Glomerular visceral epithelial cell (primary cell): ENCODE measurements at regions not wholly inside any gene's neighbourhood (a gene's known extent, or its start where the extent isn't known, plus 50 kb on each side); places are given as distances from the start of the nearest gene placed in this dataset.

Experiments
- DNase-seq: peaks from one replicate; pipeline ENCODE4 v3.0.0-alpha.2; 2016; ENCODE audit errors: extremely low spot score

DNA sequence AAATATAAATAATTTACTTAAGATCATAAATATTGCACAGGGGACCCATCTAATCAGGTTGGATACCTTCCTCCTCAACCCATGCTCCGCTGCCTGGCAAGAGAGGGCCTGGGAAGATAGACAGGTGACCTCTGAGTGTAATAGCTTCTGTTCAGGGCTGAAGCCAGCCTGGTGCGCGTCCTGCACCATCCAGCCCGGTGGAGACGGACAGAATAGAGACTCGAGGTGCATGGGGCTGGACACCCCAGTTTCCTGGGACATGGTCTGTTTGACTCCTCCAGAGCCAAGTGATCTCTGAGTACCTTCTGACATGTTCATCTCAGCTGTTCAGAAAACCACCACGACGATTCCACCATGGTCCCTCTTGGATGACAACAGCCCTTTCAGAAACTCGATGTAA, 209.3 kb upstream of the MYT1L start:
- no peak for DNase-seq

DNA sequence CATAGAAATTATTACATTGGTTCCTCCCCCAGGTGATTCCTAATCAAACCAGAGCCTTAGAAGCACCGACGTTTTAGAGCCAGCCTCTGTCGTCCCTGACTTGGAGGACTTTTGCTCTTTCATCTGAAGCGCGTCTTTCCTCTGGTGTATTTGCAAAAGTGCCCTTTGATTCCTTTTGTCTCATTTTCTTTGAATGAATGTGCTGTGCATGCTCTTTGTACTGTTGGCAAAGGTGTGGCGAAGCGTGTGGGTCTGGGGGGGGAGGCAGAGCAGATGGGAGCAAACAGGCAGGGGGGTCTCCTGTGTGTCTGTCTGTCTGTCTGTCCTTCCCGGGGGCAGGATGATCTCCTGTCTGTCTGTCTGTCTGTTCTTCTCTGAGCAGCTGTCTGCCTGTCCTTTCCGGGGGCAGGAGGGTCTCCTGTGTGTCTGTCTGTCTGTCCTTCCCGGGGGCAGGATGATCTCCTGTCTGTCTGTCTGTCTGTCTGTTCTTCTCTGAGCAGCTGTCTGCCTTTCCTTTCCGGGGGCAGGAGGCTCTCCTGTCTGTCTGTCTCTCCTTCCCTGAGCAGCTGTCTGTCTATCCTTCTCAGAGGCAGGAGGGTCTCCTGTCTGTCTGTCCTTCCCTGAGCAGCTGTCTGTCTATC, 205.5 kb upstream of the MYT1L start:
- no peak for DNase-seq

DNA sequence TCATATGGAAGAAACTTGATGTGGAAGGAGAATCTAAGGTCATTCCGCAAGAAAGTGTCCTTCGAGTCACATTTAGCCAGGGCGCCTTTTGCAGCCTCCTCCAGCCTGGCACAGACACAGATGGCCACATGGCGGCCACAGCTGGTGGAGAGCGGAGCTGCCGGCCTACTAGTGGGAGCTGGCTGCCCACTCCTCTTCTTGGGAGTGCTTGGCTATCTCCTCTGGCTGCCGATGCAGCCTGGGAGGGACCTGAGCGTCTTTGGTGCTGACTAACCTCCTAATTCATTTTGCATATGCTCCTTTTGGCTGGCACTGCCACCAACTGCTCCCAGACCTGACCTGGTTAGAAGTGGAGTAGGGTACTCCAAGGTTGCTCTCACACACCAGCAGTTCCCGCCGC, 199.3 kb upstream of the MYT1L start:
- no peak for DNase-seq

DNA sequence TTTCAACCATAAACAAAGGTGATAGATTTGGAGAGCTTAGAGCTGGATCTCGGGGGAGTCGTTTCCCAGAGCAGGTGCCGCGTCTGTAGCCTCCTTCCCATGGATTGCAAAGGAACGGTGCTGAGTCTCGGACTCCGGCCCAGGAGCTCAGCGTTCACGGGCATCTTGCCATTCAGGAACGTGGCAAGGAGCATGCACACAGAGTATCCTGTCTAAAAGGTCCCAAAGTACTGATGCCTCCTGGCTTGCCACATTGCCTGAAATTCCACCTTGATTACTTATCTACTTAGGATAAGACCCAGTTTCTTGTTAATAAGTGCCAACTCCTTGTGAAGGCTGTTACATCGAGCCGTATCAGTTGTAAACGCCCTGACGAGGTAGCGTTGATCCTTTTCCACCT, 197.8 kb upstream of the MYT1L start:
- DNase-seq, result no peak

DNA sequence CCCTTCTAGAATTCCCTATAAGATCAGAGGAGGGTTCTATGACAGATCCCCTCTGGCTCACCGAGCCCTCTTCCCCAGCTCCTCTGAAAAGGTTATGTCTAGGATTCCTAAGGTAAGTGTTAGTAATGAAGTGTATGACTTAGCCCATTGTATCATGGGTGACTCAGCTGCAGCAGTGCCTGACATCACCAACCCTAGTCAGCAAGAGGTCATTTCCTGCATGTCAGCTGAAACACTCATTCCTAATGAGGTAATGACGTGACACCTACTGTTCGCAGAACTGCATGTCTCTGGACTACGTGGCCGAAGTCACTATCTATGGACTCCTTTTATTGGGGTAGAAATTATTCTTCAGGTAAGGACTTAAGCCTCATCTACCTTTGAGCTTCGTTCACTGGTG, 196.1 kb upstream of the MYT1L start:
- DNase-seq, result no peak

DNA sequence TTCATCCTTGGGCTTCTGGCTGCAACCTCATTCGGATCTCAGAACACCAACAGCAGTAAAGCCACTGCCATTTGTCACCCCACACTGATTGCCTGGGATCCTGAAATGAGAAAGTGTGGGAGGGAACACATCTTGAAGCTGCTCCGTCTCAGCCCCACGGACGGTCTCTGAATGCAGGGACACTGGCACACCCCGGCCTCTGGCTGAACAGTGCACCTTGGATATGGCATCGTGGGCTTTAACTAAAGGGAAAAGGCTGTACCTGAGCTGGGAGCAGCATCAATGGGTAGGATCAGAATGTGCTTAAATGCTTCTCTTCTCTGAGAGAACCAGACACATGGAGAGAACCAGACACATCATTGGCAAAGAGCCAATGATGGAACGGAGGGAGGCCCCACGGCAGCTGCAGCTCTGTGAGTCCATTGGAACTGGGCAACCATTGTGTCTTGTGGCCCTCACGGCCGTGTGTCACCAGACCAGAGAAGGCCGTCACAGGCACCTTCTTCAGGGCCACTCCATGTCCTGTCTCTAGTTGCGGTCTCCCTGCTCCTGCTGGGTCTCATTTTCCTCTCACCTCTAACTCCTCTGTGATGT, 193.4 kb upstream of the MYT1L start:
- no peak for DNase-seq

DNA sequence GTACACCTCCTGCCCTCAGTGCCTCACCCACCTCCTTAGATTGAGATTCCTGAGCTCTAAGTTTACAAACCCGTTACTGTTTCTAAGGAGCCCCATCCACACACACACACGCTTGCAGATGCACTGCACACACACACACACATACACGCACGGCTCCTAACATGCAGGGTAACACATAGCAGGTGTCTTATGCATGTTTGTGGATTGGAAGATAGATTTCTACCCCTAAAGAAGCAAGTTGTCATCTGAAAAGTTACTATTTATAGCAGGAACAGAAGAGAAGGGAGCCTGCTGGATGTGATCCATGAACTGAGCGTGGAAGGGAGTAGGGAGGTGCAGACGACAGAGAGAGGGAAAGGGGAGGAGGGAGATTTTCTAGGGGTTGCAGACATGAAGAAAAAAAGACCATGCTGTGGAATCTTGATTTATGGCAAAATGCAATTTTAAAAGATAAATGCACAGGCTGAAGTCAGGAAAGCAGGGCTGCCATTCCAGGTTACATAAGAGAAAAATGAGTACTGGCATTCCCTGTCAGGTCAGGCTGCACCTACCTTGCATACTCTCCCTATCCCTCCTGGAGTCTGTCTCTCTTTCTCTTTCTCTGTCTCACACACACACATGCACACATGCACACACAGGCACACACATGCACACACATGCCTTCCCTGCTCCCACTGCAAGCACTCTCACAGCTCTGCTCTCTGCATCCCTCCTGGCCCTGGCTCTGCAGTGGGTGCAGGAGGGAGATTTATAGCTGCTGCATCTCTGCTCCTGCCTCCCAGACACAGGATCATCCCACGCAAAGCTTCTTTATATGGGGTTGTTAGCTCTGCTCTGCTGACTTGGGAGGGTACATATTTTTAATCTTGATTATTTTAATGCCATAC, 192.6 kb upstream of the MYT1L start:
- no peak for DNase-seq

DNA sequence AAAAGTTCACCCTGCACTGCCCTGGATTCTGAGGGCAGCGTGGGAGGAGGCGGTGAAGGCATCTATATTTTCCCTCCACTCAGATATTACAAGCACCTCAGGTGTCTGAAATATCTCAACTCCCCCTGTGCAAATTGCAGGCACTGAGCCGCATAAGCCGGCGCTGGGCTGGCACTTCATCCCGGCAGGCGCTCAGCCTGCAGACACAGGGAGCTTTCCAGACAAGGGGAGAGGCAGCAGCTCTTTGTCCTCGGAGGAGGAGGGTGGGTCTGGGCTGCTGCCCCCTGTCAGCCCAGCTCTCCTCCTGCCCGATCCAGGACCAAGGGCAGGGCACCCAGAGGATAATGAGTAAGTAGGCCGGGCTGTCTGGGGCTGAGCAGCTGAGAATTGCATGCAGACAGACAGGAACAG, 189.3 kb upstream of the MYT1L start:
- DNase-seq, result no peak

DNA sequence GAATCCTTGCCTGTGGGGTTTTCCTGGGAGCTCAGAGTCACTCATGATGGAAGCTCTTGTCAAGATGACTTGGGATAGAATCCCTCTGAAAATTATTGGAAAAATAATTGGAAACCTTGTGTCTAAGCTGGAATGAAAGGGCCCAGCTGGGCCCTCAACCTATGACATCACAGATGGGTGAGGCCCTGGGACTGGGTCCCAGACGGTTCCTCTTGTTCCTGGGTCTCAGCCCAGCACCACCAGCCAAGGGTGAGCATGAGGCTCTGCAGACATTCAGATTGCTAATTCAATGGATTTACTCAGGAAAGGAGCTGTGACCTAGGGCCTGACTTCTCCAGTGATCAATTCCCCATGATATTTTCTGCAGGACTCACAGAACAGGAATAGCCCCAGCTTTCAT, 188.3 kb upstream of the MYT1L start:
- DNase-seq, result no peak

DNA sequence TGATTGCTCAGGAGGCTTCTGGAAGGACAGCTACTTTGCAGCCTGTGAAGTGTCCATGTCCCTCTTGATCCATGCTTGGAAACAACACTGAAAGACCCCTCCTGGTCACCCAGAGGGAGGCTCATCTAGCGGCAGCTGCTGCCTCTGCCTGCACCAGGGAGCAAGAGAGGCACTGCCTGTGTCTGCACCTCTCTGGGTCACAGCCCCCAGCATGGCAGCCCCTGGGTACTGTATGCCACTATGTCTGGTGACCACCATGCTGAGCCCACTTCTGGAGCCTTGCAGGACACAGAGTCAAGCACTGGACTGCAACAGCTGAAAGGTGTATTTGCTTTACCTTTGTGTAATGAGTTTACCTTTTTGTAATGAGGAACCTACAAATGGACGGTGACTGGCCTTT, 186.3 kb upstream of the MYT1L start:
- no peak for DNase-seq

DNA sequence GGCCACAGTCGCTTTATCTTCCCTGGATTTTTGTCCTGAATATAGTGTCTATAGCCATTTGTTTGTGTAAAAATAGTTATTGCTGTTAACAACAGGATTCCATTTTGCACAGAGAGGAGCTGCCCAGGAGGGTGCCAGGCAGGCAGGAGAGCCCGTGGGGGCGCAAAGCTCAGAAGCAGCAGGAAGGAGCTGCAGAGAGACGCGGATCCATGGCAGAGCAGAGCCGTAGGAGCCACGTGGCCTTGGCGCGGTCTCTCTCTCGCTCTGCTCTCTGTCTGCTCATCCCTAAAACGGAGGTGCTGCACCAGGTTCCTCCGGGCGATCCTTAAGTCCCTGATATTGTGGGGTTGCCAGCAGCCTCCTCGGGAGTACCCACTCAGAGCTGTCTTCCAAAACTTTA, 185.3 kb upstream of the MYT1L start:
- no peak for DNase-seq

DNA sequence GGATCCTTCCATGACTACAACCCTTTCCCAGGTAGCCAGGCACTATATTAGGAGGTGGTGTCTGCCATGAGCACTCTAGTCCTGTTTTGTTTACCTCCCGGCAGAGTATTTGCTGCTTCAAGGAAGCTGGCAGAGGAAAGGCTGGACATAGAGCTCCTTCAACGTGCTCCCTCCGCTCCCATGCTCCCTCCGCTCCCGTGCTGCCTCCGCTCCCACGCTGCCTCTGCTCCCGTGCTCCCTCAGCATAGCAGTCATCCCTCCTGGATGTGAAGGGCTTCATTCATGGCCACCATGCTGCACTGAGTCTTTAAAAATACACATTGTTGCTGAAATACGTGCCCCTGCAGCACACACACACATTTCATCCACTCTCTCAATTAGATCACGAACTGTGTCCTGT, 181.9 kb upstream of the MYT1L start:
- DNase-seq, result no peak

DNA sequence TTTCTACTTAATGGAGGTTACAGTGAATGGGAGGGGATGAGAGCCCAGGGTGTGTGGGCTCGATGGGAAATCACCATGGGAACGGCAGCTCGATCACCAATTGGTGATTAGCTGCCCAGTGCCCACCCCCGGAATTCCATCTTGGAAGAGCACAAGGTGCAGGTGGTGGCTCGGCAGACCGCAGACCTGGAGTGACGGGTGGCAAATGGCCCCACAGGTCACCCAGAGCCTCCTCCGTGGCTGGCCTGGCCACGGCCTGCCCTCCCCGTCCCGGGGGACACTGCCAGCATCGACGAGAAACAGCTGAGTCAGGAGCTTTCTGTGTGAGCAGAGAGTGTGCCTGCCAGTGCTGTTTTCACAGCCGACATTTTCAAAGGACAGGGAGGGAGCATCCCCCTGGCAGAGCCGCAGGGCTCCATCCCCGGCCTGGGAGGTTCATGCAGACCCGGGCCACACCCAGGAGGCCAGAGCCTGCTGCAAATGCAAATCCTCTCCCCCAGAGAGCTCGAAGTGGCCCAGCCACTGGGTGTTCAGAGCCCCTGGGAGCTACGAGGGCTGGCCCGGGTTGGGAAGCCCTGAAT, 176.4 kb upstream of the MYT1L start:
- DNase-seq, result no peak

DNA sequence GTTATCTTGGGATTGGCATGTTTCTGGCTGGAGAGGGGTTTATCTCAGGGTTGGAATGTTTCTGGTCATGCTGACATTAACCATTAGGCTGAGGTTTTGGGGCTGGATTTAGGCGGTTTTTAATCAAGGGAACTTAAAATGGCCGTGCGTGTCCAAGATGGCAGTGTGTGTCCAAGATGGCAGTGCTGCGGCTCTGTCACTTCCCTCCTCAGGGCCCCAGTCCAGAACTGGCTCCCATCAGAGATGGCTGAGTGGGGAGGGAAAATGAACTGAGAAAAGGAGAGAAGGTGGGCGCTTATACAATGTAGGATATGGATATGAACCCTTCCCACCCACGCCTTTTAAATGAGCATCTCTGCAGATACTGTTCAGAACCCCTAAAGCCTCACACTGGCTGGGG, 175.5 kb upstream of the MYT1L start:
- DNase-seq, result no peak

DNA sequence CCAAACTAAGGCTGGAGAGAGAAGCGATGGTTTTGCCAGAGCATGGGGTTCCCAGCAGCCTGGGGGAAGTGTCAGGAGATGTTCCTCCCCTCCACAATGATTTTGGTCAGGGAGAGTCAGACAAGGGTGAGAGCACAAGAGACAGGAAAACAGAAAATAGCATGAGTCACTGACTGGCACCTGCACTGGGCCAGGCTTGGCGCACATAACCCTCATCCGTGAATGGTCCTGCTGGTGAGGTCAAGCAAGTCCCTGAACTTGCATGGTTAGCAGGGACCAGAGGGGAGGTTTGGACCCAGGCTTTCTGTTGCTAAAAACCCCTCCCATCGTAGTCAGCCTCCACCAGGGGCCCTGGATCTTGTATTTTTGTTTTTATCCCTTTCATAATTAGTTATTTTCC, 174.5 kb upstream of the MYT1L start:
- no peak for DNase-seq

DNA sequence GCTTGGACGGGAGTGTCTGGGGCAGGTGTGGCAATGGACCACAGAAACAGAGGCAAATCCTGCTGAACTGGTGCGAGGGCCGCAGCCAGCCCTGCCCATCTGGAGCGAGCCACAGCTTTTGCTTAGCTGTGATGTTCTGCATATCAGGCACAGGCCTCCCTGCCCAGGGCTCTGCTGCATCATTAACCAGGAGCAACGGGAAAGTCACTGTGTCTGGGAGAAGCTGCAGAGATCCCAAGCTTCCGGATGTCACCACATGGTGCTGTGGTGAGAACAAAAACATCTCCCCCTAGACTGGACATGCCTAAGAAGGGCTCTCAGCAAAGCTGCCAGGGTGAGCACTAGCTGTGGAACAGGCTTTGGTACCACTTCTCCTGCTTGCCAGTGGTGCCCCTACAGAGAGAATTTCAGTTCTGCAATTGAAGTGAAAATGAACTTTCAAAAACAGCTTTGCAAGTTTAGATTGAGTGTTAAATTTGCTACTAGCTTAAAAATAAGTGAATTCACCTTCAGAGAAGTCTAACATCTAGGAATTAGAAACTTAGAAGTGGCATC, 172.9 kb upstream of the MYT1L start:
- DNase-seq, result no peak

DNA sequence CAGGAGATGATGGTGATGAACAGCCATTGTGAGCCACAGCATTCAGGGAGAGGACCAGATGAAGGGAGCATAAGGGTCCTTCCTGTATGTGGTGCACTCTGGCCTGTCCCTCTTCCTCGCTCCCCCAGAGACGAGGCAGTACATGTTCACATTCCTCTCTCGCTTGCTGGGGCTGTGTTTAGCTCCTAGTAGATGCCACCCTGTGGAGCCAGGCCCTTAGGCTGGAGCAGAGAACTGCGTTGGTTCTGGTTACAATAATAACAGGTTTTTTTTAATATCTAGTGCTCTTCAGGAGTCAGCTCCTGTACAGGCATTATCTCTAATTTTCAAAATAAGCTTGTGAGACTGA, 171.1 kb upstream of the MYT1L start:
- no peak for DNase-seq

DNA sequence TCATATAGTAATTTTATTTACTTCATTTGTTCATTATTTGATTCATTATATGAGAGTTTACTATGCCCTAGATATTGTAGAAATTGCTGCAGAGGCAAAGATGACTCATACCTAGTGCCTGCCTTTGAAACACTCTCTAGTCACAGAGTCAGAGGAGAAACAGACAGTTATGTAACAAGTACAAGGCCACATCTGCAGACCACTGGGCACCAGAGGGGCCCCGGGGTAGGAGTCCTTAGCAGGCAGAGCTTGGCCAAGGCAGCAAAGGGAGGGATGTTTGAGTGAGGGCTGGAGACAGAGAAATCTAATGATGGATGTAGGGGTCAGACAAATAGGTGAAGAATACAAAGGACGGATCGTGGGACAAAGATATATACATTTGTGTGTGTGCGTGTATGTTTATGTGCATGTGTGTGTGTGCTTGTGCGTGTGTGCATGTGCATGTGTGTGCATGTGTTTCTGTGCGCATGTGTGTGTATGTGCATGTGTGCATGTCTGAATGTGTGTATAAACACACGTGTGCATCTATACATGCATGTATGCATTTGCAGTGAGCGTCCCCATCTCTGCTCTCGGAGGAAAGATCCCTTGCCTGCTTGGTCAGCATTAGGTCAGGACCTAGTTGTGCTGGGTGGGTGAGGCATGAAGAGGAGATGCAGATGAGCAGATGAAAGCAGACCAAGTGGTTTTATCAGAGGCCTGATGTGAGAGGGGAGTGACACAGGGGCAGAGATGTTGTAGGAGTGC, 170.6 kb upstream of the MYT1L start:
- no peak for DNase-seq

DNA sequence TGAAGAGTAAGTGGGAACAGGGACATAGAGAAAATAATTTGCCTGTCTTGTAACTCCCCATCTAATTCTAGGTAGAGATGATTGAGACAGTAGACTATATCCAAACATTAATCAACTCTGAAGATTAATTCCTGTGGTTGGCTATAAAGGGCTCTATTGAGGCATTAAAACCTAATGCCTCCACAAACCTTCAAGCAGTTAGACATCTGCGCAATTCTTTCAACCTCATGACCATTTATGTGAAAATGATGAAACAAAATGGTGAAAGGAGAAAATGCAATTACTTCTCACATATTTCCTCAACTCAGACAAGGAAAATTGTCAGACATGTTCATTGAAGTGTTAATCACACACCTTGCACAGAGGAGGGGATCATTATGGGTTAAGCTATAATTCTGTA, 164.5 kb upstream of the MYT1L start:
- no peak for DNase-seq

DNA sequence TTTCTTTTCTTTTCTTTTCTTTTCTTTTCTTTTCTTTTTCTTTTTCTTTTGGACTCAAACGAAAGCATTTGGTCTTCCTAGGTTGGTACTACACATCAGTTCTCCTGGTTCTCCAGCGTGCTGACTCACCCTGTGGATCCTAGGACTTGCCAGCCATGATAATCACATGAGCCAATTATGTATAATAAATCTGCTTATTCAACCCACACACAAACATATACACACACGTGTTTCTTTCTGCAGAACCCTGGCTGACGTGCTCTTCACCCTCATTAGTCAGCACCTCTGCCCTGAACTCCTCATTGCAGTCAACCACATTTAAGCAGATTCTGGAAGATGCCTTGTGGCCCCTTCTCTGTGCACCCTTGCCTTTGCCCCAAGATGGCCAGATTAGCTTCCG, 162.4 kb upstream of the MYT1L start:
- DNase-seq, result no peak

DNA sequence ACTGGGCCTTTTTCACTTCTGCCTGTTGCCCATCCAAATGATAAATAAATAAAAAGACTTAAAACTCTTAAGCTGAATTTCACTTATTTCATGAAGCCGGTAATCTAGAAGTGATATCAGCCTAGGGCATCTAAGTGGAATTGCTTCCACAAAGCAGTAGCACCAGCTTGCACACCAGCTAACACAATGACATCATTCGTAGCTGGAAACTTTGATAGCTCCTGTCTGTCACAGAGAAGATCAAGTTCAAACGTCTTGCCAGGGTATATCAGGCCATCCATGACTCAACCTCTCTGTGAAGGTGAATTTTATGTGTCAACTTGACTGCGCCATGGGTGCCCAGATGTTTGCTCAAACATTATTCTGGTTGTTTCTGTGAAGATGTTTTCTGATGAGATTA, 161.7 kb upstream of the MYT1L start:
- no peak for DNase-seq

DNA sequence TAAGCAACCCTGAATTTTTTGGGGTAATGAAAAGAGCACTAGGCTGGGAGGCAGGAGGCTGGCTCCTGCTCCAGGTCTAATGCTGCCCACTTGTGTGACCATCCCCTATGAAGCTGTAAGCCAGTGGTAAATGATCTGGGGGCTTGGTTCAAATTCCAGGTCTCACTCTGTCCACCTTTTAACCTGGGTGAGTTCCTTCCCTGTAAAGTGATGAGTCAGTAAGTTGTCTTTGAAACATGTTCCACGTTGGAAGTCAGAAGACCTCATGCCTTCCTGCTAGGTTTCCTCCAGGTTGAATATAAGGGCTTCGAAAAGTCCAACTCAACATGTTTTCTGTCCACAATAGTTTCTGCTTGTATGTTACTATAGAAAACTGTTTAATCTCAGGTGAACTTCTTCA, 160.9 kb upstream of the MYT1L start:
- DNase-seq, result no peak
